Cardiac fibroblast (primary cell): ENCODE measurements at regions not wholly inside any gene's neighbourhood (a gene's known extent, or its start where the extent isn't known, plus 50 kb on each side); places are given as distances from the start of the nearest gene placed in this dataset.
"Not testable (repeated sequence)": the region's sequence is repeated elsewhere in the genome, so short reads cannot be mapped to it uniquely, and the experiment has no call there.

Experiments
- DNase-seq, 2 donors: peaks; one replicate each; pipeline versions ENCODE4 v3.0.0 to v3.0.0-alpha.2; 2010; ENCODE audit warnings: low read depth in 2 of 2
- H3K4me3 ChIP-seq, 2 donors: replicated peaks in 1 of 2; 1 replicate in 1 of 2; 2 replicates in 1 of 2; pipeline ENCODE4 v1.5.1; 2011; ENCODE audit warnings: low read depth in 2 of 2, low read length in 2 of 2, mild to moderate bottlenecking in 2 of 2, moderate library complexity in 1 of 2
- TF ChIP-seq, protein P1 (sequence below): IDR thresholded peaks from one replicate; pipeline ENCODE4 v1.5.1; 2011; ENCODE audit warnings: low read depth, mild to moderate bottlenecking, low read length, inconsistent platforms

DNA sequence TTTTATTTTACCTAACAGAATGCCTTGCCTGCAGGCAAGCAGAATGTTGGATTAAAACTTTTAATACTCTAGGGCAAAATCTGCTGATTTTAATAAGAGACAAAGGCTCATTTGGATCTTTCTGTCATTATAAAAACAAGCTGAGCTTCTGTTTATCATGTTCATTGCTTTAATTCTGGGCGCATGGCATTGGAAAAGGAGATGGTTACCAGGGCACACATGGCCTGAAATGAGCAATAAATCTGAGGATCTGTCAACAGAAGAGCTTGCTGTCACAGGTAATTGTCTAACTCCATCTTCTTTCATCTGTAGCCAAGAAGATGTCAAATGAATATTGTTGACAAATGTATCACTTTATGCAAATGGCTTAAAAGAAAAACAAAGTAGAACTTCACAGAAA is 439.6 kb downstream of the DOK5 start:
- TF ChIP-seq, protein P1, sequence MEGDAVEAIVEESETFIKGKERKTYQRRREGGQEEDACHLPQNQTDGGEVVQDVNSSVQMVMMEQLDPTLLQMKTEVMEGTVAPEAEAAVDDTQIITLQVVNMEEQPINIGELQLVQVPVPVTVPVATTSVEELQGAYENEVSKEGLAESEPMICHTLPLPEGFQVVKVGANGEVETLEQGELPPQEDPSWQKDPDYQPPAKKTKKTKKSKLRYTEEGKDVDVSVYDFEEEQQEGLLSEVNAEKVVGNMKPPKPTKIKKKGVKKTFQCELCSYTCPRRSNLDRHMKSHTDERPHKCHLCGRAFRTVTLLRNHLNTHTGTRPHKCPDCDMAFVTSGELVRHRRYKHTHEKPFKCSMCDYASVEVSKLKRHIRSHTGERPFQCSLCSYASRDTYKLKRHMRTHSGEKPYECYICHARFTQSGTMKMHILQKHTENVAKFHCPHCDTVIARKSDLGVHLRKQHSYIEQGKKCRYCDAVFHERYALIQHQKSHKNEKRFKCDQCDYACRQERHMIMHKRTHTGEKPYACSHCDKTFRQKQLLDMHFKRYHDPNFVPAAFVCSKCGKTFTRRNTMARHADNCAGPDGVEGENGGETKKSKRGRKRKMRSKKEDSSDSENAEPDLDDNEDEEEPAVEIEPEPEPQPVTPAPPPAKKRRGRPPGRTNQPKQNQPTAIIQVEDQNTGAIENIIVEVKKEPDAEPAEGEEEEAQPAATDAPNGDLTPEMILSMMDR: no peak
- no peak for DNase-seq

DNA sequence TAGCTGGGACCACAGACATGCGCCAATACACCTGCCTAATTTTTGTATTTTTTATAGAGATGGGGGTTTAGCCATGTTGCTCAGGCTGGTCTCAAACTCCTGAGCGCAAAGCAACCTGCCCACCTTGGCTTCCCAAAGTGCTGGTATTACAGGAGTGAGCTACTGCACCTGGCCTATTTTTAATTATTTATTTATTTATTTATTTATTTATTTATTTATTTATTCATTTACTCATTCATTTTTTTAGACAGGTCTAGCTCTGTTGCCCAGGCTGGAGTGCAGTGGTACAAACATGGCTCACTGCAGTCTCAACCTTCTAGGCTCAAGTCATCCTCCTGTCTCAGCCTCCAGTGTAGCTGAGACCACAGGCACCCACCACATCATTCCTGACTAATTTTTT is 434.3 kb downstream of the DOK5 start:
- TF ChIP-seq, protein P1: no peak
- H3K4me3 ChIP-seq: no peak overlapping the region
- DNase-seq: no peak

More for the DNA sequence above, 439.6 kb downstream of the DOK5 start:
- no peak overlapping the region for H3K4me3 ChIP-seq

DNA sequence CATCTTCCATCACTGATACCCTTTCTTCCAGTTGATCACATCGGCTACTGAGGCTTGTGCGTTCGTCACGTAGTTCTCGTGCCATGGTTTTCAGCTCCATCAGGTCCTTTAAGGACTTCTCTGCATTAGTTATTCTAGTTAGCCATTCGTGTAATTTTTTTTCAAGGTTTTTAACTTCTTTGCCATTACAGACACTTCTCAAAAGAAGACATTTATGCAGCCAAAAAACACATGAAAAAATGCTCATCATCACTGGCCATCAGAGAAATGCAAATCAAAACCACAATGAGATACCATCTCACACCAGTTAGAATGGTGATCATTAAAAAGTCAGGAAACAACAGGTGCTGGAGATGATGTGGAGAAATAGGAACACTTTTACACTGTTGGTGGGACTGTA is 430.7 kb downstream of the DOK5 start:
- not testable (repeated sequence) for H3K4me3 ChIP-seq, DNase-seq

DNA sequence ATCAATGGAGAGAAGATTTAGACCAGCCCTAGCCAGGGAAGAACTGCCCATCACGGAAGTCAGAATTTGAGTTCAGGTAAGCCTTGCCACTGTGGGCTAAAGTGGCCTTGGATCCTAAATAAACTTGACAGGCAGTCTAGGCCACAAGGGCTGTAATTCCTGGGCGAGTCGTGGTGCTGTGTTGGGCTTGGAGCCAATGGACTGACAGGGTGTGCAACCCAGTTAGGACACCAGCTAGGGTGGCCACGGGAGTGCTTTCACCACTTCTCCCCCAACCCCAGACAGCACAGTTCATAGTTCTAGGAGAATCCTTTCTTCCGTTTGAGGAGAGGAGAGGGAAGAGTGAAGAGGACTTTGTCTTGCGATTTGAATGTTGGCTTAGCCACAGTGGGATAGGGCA is 422.4 kb downstream of the DOK5 start:
- no peak for DNase-seq
- H3K4me3 ChIP-seq: no peak overlapping the region
- TF ChIP-seq, protein P1: no peak

DNA sequence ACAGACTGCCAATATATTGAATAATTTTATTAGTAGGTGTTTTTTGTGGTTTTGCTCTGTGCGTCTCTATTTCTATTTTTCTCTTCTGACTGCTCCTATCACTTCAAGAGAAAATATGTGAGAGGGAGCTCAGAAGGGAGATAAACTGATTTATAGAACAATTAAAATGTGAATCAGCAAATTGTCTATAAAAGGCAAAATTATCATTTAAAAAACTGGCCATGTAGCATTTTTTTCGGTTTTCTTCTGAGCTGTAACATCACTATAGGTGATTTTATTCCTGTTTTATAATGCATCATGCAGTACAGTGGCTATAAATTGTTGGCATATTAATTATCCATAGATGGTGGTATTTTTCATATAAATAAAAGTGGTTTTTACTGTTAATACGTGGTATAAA is 416.5 kb downstream of the DOK5 start:
- H3K4me3 ChIP-seq: no peak overlapping the region
- TF ChIP-seq, protein P1: no peak
- no peak for DNase-seq

DNA sequence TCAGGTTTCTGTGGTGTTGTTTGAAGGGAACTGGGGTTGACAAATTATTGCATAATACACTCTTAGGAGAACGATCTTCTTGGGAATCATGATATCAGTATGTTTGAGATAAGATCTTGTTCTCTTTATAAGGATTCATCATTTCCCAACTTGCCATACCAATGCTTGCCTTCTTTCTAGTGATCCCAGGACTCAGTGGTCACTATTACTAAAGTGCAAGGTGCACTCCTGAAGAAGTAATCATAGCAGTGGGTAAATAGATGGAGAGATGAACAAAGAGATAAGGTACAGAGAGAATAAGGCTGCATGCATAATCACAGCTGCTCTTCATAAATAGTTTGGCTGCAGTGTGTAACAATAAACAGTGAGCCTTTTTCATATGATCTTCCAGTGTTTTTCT is 404.0 kb downstream of the DOK5 start:
- DNase-seq: no peak
- TF ChIP-seq, protein P1: no peak
- no peak overlapping the region for H3K4me3 ChIP-seq

DNA sequence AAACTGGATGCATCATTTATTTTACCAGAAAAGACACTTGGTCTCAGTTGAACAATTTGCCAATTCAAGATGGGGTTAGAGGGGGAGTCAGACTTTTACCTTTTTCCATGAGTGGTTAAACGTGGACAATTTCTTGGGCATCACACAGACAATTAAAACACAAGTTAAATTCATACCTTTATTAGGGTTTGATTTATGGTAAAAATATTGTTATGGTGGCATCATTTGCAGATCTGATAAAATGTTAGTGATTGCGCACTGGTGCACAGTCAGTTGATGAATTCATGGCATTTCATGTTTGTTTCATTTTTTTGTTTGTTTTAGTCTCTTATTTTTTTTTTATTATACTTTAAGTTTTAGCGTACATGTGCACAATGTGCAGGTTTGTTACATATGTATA is 399.9 kb downstream of the DOK5 start:
- TF ChIP-seq, protein P1: no peak
- no peak for DNase-seq
- H3K4me3 ChIP-seq: no peak overlapping the region

DNA sequence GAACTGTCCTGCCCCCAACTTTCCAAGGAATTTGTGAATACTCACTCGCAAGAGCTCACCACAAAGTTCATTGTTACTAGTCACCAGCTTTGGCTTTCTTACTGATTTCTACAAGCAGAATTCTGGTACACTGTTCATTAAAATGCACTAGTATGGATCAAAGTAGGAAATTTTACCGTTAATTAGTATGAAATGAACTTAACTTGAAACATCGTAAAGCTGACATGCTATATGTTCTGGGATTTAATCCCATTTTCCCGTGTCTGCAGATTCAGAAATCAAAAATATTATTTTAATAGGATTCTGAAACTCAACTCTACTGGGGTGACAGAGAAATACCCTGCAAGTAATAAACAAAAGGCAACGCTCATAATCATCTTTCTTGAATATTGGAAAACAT is 399.3 kb downstream of the DOK5 start:
- TF ChIP-seq, protein P1: no peak
- H3K4me3 ChIP-seq: no peak overlapping the region
- no peak for DNase-seq
